ENCODE measurements at regions not wholly inside any gene's neighbourhood (a gene's known extent, or its start where the extent isn't known, plus 50 kb on each side); places are given as distances from the start of the nearest gene placed in this dataset.
A peak's percentile ranks its signal among the peaks of the same experiment; 100 is the strongest.

GRCh38 chr2:149715894-149716293 lies 128.3 kb upstream of the MMADHC start:
- no peaks in the 10 kb centered on the region for H3K36me3 Mint-ChIP-seq (ENCODE audit: insufficient read depth)
- DNase-seq (ENCODE audit: low spot score, unreplicated experiment) = no peak

DNA sequence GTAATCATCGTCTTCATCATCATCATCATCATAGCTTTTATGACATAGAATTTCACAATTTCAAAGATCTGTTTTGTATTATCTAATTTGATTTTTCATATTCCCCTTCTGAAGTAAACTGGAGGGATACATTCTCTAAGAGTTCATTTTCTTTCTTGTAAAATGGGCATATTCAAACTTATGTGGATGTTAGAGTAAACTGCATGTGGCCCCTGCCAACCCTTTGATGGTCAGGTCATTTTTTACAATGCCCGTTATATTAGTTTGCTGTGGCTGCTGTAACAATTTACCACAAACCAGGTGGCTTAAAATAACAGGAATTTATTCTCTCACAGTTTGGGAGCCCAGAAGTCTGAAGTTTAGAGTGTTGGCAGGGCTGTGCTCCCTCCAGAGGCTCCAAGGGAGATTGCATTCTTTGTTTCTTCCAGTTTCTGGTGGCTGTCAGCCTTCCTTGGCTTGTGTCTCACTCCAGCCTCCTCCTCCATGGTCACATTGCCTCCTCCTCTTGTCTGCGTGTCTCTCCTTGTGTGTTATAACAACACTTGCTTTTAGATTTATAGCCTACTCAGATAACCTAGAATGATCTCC lies 127.5 kb upstream of the MMADHC start:
- no peak for DNase-seq (ENCODE audit: low spot score, unreplicated experiment)
- Mint-ChIP-seq H3K4me3 (ENCODE audit: low read depth) (no peak overlapping the region), H3K27me3 (no peaks in the 10 kb centered on the region), H3K9me3 (ENCODE audit: low read depth) (no peaks in the 10 kb centered on the region), H3K27ac (no peak overlapping the region), H3K36me3 (ENCODE audit: insufficient read depth) (no peaks in the 10 kb centered on the region), H3K4me1 (ENCODE audit: low read depth) (no peaks in the 10 kb centered on the region)
- peak; percentile 62 for TF ChIP-seq CTCF (IDR thresholded peaks at IDR 0.05; ENCODE audit: unreplicated experiment)

More at GRCh38 chr2:149715894-149716293, 128.3 kb upstream of the MMADHC start:
- Mint-ChIP-seq H3K27me3 (no peaks in the 10 kb centered on the region), H3K4me3 (ENCODE audit: low read depth) (no peak overlapping the region), H3K9me3 (ENCODE audit: low read depth) (no peaks in the 10 kb centered on the region), H3K4me1 (ENCODE audit: low read depth) (no peaks in the 10 kb centered on the region), H3K27ac (no peak overlapping the region)
- no peak for TF ChIP-seq CTCF (IDR thresholded peaks at IDR 0.05; ENCODE audit: unreplicated experiment)

GRCh38 chr2:149709496-149710263 lies 122.1 kb upstream of the MMADHC start:
- Mint-ChIP-seq H3K27ac (no peak overlapping the region), H3K4me1 (ENCODE audit: low read depth) (no peaks in the 10 kb centered on the region), H3K27me3 (no peaks in the 10 kb centered on the region), H3K36me3 (ENCODE audit: insufficient read depth) (peaks cover 1% of the 10 kb centered on the region), H3K4me3 (ENCODE audit: low read depth) (no peak overlapping the region), H3K9me3 (ENCODE audit: low read depth) (peaks cover 10% of the 10 kb centered on the region)
- no peak for TF ChIP-seq CTCF (IDR thresholded peaks at IDR 0.05; ENCODE audit: unreplicated experiment)
- DNase-seq (ENCODE audit: low spot score, unreplicated experiment) = no peak

DNA sequence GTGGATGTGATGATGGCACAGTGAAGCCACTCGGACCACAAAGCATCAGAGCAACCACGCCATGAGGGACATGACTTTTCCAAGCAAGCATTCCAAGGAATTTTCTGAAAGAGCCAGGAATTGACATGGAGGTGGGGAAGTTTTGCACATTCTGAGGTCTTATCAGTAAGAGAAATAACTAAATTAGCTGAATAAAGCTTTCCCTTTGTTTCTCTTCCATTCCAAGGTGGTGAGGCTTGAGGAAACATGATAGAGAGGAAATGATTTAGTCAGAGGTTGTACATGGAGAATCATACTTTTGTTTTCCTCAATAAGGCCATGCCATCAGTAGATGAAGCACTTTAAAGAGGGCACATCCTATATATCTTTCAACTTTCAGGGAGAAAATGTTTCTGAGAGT lies 115.7 kb upstream of the MMADHC start:
- no peak for DNase-seq (ENCODE audit: low spot score, unreplicated experiment)
- peaks cover 10% of the 10 kb centered on the region for H3K9me3 Mint-ChIP-seq (ENCODE audit: low read depth)
- no peak overlapping the region for H3K27ac Mint-ChIP-seq
- peaks cover 1% of the 10 kb centered on the region for H3K36me3 Mint-ChIP-seq (ENCODE audit: insufficient read depth)
- no peaks in the 10 kb centered on the region for H3K27me3 Mint-ChIP-seq
- H3K4me1 Mint-ChIP-seq (ENCODE audit: low read depth) = peaks cover 4% of the 10 kb centered on the region
- H3K4me3 Mint-ChIP-seq (ENCODE audit: low read depth) = no peak overlapping the region
- no peak for TF ChIP-seq CTCF (IDR thresholded peaks at IDR 0.05; ENCODE audit: unreplicated experiment)

GRCh38 chr2:149702571-149702970 lies 115.0 kb upstream of the MMADHC start:
- Mint-ChIP-seq H3K27ac (no peak overlapping the region), H3K36me3 (ENCODE audit: insufficient read depth) (peaks cover 1% of the 10 kb centered on the region), H3K4me1 (ENCODE audit: low read depth) (peaks cover 4% of the 10 kb centered on the region), H3K9me3 (ENCODE audit: low read depth) (peaks cover 10% of the 10 kb centered on the region), H3K27me3 (no peaks in the 10 kb centered on the region), H3K4me3 (ENCODE audit: low read depth) (no peak overlapping the region)
- no peak for TF ChIP-seq CTCF (IDR thresholded peaks at IDR 0.05; ENCODE audit: unreplicated experiment)
- DNase-seq (ENCODE audit: low spot score, unreplicated experiment) = no peak
